Epidermal melanocyte (primary cell): ENCODE measurements at regions not wholly inside any gene's neighbourhood (a gene's known extent, or its start where the extent isn't known, plus 50 kb on each side); places are given as distances from the start of the nearest gene placed in this dataset.

Experiments
- DNase-seq: peaks from one replicate; pipeline ENCODE4 v3.0.0; 2011; ENCODE audit warnings: low spot score; ENCODE audit not compliant: insufficient read length

DNA sequence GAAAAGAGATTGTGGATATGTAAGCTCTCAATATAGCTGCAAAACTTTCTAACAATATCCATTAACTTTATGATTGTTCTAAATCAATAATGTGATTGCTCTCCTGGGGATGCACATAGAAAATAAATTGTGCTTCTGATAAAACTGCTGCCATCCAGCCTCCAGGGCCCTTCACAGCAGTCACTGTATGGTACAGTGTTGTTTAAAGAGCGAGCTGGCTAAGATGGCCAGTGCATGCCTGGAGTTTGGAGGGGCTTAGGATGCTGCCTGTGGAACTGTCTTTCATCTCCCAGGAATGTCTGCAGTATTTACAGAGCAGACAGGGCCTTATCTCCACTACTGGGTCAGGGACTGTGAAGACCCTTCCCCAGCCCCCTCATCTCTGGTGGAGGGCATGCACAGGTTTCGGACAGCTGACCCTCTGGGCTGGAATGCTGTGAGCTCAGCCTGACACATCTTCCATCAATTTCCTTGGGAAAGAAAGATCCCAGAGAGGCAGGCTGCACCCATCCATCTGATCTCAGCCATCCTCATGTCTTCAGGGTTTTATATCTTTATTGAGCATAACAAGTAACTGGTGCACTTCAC, 137.0 kb downstream of the PLPP3 start:
- DNase-seq = no peak

DNA sequence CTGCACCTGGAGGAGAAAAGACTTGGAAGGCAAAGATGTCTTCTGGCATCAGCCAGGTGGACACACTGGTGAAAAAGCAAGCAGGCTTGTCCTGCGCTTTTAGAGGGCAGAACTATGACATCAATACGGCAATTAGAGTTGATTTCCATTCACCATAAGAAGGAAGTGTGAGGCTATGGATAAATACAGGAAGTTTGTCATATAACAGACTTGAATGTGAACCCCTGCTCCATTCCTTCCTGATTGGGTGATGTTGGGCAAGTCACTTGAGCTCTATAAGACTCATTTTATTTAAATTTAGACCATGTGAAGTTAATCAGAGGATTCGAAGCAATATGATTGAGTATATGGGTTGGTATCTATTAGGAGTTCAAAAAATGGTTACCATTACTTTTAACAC, 137.8 kb downstream of the PLPP3 start:
- DNase-seq = no peak

DNA sequence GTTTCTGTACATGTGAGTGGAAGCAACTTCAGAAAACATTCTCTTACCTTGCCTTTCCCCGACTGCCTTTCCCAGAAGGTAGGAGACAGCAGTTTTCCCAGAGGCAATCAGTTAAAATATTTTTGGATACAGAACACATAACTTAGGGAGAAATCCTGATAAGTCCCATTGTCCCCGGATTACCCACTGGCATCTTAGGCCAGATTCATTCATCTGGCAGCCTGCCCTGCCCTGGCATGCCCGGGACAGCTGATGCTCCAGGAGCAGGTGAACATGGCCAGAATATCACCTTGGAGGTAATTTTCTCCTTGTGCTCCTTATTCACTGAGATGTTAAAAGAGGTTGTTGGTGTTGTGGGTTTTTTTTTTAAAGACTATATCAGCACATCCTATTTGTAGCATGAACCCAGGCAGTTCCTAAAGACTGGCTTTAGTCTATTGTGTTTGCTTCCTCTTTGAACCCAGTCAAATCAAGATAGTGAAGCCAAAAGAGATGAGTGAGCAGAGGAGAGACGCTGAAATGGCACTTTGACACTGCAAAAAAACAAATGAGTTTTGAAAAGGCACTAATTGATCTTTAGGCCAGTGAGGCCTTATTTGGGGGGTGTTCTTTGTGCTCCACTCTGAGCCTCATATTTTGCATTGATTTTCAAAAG, 139.6 kb downstream of the PLPP3 start:
- no peak for DNase-seq

DNA sequence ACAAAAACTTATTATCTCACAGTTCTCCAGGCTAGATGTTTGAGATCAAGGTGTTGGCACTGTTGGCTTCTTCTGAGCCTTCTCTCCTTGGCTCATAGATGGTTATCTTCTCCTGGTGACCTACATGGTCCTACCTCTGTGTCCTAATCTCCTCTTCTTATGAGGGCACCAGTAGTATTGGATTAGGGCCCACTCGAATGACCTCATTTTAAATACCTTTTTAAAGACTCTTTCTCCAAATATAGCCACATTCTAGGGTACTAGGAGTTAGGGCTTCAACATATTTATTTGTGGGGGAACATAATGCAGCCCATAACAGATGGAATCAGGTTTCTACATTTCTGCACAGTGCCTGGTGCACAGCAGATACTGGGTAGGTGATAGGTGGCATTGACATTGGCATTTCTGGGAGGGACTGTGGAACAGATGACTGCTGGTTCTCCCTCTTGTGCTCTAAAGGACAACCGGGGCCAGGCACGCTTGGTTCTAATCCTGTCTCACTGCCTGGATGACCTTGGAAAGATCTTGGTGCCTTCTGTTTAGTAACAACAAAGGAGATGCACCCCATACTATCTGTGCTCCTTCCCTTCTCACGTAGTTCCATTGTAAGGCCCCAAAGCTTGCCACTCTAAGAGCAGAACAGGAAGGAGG, 140.3 kb downstream of the PLPP3 start:
- no peak for DNase-seq

DNA sequence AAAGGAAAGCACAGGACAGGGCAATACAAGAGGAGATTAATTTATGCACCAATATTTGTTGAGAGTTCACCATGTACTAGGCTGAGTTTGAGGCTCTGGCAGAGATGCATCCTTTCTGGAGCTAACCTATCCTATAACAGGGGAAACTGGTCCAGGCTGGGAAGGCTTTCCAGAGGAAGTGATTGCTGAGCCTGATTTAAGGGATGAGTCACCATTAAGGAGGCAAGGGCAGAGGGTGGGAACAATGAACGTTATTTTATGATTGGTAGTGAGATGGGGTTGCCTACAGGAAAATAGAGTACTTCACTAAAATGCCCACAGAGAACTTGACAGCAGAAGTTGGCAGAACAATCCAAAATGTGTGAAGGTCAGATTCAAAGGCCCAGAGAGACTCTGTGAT, 141.4 kb downstream of the PLPP3 start:
- no peak for DNase-seq

DNA sequence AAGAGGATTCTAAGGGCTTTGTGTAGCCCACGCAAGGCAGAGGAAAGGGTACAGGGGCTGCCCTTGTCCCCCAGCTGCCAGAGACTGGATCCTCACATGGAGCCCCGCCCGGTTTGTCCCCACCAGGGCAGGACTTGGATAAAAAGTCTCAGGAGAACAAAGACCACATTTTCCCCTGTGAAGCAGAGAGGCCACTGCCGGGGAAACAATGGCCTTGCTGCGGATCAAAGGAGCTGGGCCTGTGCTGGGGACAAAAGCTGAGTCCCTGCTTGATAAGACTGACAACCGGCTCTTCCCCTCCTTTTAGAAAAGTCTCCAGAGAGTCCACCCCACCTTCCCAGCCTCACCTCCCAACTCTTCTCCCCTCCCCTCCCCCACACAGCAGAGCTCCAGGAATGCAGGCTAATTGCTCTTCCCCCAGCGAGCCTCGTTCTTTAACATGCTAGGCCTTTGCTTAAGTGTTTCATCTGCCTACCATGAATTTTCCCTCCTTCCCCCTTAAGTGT, 142.4 kb downstream of the PLPP3 start:
- DNase-seq = no peak

DNA sequence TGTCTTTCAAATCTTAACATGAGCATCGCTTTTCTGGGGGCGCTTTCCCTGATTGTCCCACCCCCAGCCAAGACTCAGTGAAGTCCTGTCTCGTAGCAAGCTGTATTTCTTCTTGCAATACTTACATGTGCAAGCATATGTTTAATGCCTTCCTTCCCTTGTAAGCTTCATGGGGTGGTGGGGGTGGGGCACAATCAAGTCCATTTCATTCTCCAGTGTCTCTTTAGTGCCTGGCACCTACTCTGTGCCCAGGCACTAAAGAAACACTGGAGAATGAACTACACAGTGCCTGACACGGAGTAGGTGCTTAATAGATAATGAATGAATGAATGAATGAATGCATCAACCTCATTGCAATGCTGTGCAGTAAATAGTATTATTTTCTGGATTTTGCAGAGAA, 143.1 kb downstream of the PLPP3 start:
- no peak for DNase-seq

DNA sequence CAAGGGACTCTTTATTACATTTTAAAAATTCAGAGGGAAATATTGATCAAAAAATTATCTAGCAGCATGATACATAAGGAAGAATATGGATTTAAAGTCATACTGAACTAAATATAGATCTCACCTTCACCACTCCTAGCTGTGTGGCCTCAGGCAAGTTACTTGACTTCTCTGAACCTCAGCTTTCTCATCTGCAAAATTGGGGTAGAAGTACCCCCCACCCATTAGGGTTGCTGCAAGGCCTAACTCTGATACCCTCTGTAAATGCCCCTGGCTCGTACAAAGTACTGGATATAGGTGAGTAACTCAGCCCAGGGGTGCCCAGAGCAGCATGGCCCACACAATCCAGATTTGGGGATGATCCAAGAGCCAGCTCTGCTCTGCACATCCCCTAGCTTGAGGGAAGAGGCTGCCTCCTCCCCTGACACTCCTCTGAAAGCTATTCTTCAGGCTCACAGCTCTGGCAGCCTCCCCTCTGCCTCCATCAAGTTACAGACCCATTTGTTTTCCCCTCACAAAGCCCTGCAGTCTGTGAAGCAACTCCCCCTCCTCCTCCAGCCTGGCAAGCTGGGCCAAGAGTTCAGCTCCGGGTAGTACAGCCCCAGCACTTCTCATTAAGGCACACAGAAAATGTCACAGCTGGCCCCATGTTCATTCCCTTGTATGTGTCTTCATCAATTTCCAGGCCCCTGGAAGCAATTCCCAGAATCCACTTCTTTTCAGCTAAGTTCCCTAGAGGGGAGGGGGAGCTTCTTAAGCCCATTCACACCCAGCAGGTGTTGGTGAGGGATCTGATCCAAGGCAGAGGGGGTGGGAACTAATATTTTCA, 143.7 kb downstream of the PLPP3 start:
- DNase-seq = no peak

DNA sequence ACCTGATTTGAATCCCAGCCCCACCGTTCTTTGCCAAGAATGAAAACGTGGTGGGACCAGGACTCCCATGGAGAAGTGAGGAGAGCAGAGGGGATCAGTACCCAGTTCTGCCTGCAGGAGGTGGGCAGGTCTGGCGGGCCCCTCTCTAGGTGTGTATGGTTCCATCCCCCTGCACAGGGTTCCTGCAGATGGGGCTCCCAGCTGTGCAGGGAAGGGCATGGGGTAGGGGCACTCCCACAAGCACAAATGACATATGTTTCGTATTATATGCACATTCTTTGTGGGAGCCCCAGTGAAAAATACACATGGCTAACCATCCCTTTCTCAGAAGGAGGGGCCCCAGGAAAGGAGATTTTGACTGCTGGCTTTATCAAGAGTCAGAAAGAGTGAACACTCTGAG, 144.6 kb downstream of the PLPP3 start:
- no peak for DNase-seq

DNA sequence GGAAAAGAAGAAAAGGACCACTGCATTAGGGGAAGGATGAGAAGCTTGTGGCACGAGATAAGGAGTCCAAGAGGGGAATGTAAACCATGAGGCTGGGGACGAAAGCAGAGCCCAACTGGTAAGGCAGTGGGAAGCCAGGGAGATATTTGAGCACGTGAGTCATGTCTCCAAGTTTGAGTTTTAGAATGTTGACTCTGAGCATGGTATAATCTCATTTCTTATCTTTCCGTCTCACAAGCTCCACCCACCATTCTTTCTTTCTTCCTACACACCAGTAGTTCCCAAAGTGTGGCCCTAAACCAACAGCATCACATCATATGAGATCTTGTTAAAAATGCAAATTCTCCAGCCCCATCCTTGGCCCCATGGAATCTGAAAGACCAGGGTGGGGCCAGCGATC, 145.3 kb downstream of the PLPP3 start:
- DNase-seq = no peak

DNA sequence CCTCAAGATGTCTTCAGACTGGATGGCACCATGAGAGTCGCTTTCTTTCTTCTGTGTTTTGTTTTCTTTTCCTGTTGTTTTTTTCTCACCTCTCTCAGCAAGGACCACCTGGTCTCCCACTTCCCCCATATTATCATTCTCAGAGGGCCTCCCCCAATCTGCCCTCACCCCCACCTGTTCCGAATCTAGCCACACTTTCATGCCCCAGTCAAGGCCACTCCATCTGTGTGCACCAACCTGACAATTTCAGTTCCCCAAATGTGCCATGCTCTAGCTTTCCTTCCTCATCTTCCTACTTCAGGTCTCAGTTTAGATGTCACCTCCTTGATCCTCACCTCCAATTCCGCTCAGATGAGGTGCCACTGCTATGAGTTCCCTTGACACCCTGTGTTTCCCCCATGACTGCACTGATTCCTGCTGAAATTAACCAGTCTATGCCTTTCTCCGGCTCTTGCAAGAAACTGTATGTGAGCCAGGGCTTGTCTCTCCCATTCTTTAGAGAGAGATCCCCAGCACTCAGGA, 146.2 kb downstream of the PLPP3 start:
- no peak for DNase-seq

DNA sequence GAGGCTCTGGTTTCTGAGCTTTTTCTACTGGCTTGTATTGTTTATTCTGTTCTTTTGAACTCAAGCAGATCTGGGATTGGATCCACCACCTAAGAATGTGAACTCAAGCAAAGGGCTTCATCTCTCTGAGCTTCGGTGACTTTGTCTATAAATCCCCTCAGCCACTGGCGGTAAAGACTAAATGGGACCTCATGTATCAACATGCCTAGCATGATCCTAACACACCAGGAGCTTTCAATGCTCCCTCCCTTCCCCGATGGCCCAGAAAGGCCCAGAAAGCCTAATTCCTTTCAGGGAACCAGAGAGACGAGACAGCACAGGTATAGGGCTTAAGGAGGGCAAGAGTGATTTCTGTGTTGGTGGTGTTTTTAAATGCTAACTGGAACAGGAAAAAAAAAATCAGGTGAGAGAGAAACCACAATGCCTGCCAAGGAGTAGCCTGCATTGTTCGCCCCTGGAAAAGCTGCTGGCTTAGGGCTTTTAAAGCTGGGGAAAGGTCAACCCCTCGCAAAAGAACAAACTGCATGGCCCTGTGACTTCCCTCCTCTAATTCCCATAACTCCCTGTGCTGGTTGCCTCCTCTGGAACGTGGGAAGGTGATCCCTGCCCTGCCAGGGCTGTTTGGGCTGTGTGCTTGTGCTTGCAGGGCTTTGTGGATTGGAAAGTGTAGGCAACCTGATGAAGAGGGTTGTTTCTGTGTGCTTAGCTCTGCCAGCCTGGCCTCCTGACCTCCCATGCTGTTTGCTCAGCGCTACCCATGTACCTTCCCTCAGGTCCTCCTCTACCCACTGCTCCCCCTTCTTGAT, 147.0 kb downstream of the PLPP3 start:
- no peak for DNase-seq

DNA sequence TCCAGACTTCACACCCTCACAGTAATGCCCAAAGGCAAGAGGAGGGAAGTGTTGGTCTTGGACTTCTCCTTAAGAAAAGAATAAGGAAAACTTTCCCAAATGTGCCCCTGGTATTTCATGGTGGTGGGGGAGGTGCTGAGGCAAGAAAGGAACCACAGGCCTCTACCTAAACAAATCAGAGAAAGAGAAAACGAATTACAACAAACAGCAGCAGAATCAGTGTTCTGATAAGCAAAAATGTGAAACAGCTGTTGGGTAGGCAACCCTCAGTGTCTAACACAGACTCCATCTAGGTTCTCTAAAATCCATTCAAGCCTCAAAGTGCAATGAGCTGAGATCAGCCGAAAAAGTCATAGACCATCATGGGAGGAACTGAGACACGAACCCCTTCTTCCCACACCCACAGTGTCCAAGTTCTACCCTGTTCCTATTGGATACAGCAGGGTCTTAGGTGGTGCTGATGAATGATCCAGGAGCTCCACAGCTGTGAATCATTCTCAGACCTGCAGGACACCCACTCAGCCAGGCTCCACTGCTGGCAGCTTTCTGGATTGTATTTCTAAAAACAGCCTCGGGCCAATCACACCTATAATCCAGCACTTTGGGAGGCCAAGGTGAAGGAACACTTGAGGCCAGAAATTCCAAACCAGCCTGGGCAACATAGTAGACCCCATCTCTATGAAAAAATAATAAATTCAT, 149.1 kb downstream of the PLPP3 start:
- no peak for DNase-seq

DNA sequence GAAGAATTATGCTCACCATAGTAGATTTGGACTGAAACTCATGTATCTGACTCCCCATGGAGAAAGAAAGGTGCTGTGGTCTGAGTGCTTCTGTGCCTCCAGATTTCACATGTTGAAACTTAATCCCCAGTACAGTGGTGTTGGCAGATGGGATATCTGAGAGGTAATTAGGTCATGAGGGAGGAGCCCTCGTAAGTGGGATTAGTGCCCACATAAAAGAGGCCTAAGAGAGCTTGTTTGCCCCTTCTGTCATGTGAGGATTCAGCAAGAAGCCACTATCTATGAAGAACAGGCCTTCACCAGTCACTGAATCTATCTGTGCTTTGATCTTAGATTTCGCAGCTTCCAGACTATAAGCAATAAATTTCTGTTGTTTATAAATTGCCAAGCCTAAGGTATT, 150.1 kb downstream of the PLPP3 start:
- DNase-seq = no peak

DNA sequence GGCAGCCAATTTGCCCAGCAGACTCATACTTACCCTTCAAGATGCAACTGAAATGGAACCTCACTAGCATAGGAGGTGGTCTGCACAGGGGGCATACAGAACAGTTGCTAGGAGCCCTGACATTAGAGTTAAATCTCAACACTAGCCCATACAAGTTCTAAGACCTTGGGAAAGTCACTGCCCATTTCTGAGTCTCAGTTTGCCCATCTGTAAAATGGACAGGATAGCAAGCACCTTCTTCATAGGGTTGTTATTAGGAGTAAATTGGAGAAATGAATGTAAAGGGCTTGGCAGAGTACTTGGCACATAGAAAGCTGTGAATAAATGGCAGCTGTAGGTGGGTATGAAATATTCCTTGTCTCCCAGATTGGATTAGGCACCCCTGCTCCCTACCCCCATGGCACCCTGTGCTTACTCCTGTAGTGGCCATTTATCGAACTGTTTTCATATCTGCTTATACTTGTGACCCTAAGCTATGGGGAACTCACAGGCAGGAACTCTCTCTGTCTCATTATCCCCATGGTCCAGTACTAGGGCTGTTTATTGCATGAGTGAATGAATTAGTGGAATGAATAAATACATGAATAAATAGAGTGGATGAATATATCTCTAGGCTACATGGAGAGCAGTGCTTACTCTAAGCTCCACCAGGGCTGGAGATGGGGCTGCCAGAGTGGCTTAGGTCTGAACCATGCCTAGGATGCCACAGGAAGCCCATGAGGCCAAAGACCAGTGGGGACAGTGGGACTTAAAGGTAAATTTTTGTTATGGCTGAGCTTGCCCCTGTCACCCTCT, 152.6 kb downstream of the PLPP3 start:
- DNase-seq = no peak

DNA sequence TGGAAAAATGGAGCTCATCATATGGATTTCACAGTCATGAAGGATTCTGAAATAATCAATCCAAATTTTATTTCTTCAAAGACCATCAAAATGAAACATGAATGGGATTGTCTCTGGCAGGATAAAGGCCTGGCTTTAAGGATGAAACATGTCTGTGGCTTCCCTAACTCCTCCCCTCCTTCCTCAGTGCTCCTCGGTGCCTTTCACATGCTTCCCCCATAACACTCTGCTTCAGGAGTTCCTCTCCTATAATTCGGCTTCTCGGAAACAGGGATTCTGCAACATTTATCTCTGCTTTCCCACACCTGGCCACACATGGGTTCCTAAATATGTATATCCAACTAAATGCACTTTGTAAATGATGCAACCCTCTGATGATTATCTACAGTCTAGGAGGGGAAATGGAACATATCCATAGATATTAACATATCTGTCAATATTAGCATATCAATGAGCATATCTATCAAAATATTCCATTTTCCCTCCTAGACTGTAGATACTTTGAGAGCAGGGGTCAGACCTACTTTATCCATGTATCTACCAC, 153.8 kb downstream of the PLPP3 start:
- no peak for DNase-seq

DNA sequence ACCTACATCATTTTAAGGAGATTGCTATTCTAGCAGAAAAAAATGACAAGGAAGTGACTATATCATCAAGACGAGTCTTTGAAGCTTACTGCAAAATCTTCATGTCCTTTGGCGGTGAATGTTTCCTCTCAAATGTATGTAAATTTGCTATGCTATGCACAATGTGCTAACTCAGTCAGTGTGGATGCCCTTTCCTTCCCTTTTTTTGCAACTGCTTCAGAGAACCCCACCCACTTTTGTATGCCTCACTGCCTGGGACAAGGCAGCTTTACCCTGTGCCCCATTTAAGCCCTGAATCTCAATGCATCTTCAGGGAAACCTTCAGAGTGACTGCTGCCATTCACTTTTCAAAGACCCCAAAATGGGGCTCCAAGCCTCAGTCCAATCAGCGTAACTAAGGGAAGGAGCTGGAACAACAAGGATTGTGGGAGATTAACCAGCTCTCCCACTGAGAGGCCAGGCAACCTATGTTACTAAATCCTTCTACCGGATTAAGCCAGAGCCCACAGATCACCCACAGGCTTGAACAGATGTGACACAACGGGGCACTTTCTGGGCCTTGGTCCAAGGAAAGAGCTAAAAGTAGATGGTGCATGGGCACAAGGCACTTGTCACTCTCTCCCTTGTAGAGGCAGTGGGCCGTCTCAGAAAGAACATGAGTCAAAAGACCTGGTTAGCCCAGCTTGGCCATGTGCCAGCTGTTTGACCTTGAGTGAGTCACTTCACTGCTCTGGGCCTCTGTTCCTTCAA, 154.4 kb downstream of the PLPP3 start:
- DNase-seq = no peak

DNA sequence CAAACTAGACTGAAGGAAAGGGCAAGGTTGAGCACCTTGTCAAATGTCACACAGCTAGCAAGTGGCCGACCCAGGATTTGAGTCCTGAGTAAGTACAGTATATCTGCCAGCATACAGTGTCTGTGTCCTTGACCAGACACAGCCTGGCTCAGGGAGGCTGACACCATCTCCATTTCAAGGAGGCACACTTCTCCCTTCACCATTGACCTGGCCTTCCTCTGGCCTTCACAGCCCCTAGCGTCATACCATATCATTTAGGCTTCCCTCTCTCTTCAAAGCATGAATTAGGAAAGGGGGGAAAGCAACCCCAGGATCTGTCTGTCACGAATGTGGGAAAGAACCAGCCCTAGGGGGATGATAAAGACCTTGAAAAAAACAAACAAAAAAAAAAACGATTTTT, 155.6 kb downstream of the PLPP3 start:
- no peak for DNase-seq
